HG02973 (cell line): ENCODE measurements at regions not wholly inside any gene's neighbourhood (a gene's known extent, or its start where the extent isn't known, plus 50 kb on each side); places are given as distances from the start of the nearest gene placed in this dataset.
"Not testable (repeated sequence)": the region's sequence is repeated elsewhere in the genome, so short reads cannot be mapped to it uniquely, and the experiment has no call there.

Experiments
- ATAC-seq: cut with Tn5 transposase; IDR thresholded peaks from one replicate; pipeline ENCODE4 v1.9.1; 2021; ENCODE audit warnings: moderate library complexity; ENCODE audit not compliant: unreplicated experiment

DNA sequence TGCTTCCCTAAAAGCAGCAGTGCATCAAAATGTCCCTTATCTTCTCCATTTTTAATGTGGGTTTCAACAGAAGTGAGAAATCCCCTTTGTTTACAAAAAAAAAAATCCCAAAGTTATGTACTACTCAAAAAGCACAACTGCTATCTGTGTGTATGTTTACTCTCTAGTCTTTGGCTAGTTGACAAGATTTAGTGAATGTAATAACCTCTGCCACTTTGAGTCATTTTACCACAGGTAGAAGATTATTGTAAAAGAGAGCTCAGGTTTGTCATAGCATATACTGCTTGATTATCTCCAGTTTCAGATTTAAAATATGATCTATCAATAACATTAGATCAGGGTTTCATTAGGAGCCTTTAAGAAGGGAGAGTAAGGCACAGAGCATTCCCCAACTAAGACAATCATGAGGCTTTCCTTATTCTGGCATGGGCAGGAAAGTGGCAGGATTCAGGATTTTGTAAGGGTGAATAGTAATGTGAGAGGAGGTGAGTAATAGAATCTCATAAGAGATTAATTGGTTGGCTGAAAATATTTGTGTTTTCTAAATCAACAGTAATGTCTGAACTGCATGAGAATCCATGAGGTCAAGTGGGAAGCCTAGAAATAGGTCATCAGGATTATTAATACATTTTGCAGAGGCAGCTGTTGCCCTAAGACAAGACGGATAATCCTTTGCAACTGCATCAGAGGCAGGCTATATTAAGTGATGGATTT is 1780.3 kb upstream of the LRRTM1 start:
- no peak for ATAC-seq

DNA sequence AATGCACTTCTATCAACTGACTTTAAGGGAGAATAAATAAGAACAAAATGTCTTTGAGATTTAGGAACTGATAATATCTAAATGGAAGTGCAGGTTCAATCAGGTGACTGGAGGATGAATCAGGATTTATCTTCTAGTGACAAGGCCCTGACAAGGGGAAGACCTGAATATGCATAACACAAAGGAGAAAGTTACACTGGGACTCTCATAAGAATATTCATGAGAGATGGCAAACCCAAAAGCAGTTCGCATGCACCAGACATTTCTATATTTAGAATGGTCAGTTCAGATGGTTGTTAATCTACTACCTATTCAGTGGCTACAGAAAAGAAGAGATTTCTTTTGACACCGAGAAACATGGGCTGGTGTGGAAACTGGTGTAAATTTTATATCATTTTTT is 1771.3 kb upstream of the LRRTM1 start:
- no peak for ATAC-seq

DNA sequence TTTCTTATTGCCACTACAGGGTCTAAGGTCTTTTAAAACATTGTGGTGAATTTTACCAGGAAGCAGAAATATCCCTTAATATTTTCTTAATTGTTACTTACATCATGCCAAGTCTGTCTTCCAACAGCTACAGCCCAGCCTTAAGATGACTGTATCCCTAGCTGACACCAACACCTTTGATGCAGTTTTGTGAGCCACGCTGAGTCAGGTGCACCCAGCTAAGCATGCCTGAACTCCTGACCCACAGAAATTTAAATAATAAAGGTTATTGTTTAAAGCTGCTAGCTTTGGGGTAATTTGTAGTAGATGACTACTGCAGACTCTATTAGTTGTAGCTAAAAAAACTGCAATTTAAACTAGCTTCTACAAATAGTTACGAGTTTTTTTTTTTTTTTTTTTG is 1757.9 kb upstream of the LRRTM1 start:
- no peak for ATAC-seq

DNA sequence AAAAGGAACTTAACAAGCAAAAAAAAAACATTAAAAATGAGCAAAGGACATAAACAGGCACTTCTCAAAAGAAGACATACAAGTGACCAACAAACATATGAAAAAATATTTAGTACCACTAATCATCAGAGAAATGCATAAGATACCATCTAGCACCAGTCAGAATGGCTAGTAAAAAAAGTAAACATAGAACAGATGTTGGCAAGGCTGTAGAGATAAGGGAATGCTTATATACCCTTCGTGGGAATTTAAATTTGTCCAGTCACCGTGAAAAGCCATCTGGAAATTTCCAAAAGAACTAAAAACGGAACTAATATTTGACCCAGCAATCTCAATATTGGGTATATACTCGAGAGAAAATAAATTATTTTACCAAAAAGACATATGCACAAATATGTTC is 1751.3 kb upstream of the LRRTM1 start:
- no peak for ATAC-seq

DNA sequence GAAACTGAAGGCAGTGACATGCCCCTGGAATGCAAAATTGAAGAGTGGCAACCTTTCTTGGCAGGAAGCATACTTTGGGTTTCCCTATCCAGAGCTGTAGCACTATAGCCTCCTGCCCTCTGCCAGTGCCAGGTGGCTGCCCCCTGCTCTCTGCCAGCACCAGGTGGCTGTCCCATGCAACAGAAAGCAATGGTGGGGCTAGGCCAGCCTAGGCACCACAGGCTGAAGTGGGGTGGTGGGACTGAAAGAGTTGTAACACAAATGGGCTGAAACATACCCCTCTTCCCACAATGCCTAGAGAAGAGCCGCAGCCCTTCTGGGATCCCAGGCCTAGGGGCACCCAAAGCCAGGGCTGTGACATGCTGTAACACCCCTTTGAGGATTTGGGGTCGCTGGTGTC is 1739.3 kb upstream of the LRRTM1 start:
- ATAC-seq, result no peak

DNA sequence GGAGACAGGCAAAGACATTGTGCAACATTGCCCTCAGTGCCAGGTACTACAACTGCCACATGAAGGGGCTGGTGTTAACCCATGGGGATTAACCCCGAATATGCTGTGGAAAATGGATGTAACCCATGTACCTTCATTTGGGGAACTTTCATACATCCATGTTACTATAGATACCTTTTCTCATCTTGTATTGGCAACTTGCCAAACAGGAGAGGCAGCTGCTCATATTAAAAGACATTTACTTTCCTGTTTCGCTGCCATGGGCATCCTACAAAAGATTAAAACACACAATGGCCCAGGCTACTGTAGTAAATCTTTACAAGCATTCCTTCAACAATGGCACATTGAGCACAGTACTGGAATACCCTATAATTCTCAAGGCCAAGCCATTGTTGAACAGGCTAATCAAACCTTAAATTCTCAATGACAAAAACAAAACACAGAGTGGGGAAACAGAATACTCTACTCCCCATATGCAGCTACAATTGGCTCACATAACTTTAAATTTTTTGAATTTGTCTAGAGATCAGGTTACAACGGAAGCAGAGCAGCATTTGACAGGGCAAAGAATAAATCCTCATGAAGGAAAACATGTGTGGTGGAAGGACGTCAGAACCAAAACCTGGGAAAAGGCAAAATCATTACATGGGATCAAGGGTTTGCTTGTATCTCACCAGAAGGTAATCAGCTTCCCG is 1723.5 kb upstream of the LRRTM1 start:
- ATAC-seq, result no peak

DNA sequence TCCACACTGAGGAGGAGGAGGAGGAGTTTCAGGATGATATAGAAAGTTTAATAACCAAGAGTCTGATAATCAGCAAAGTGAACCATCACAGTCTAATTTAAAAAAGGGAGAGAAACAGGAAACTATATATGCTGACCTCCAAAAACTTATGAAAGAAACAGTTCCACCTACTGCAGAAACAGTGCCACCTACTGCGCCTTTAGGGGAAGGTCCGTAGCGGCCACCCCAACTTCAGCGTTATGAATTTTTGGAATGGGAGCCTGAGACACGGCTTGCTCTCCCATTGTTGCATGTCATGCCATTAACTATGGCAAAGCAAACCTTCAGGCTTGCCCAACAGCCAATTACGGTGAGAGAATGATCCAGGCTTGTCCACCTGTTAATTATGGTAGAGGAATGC is 1719.2 kb upstream of the LRRTM1 start:
- no peak for ATAC-seq

DNA sequence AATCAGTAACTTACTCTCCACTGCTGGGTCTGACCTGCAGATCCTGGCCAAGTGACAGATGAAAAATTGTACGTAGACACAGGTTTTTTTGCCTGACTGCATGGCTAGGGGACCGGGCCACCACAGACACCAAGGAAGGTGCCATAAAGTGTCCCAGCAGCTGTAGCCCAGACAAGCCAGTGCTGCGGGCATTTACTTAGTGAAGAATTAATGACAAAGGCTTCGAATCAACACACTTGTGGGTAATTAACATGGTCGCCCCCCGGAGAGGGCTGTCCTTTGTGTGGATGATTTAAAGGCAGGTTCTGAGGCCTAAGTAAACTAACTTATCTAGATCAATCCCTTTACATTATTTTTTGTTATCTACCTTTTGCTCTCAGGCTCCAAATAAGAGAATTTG is 1709.1 kb upstream of the LRRTM1 start:
- no peak for ATAC-seq

DNA sequence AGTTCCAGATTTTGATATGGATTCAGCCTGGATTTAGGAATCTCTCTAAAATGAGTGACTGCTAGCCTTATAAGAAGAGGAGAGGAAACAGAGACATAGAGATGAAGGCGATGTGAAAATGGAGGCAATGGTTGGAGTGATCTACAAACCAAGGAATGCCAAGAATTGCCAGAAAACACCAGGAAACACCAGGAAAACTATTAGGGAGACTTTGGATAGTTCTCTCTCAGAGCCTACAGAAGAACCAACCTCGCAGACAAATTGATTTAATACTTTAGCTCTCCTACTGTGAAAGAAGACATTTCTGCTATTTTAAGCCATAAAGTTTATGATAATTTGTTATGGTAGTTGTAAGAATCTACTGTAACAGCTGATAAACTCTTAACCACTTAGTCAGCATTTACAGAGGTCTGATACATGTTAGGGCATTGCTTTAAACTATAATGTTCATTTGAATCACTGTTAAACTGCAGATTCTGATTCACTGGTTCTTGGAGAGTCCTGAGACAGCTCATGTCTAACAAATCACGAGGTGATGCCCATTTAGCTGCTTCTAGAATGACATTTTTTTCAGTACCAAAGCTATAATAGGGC is 1702.6 kb upstream of the LRRTM1 start:
- ATAC-seq, result no peak

DNA sequence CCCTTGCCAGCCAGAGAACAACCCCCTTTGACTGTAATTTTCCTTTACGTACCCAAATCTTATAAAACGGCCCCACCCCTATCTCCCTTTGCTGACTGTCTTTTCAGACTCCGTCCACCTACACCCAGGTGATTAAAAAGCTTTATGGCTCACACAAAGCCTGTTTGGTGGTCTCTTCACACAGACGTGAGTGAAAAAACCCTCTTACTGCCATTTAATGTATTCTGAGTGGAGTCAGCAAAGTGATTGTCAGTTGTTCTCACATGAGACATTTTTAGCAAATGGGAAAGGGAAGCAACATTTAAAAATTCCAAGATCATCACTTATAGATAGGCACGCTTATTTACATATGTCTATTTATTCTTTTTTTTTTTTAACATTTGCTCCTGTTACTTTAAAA is 1701.3 kb upstream of the LRRTM1 start:
- not testable (repeated sequence) for ATAC-seq

DNA sequence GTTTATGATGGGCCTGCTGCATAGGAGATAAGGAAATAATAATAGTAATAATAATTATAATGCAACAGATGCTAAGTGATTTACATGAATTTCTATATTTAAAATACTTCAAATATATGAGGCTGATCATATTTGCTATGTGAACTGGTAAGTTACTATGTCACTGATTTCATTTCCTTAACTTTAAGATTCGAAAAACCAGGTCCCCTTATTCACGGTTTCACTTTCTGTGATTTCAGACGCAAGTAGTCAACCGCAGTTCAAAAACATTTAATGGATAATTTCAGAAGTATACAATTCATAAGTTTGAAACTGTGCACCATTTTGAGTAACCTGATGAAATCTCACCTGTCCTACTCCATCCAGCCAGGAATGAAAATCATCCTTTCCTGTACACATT is 1697.1 kb upstream of the LRRTM1 start:
- ATAC-seq, result no peak

DNA sequence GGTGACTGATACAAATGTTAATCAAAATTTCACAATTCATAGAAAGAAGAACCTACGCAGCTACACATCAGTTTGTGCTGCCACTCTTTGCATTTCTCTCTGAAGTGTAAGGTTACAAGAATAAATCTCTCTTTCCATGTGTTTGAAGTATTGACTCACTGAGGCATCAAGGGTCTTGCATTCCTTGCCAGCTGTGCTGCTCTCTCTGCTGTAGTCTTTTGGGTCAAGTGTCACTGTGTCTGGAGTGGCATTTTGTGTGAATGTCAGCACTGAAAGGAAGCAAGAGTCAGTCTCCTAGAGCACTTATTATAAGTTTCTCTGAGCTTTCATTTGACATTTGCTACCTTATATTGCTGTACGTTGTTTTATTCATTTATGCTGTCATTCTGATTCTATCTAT is 1696.1 kb upstream of the LRRTM1 start:
- no peak for ATAC-seq

DNA sequence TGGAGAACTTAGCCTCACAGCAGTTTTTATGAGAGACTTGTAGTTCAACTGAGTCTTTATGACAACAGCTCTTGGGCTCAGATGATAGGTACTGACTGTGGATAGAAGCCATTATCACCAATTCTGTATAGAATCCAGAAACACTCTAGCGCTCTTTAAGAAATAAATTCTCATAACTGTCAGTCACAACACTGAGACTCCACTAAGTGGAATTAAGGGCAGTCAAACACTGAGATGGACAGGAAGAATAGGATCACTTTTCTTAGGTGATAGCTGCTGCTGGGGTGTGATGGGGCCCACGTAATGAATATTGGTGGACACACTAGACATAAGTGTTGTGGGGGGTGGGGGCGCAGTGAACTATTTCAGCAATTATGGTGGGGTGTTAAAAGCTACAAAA is 1691.8 kb upstream of the LRRTM1 start:
- ATAC-seq, result no peak

DNA sequence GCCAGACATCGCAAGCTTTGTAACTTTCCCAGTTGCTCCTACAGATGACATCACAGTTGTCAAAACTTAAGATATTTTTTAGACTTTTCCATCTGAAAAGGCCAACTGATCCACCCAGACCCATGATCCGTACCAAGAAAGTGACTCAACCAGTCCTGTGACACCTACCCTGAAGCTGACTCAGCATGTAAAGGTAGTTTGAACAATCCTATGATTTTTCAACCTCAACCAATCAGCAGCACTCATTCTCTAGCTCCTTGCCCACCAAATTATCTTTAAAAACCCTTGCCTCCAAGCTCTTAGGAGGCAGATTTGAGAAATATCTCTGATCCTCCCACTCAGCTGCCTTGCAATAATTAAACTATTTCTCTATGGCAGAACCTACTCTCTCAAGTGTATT is 1686.7 kb upstream of the LRRTM1 start:
- ATAC-seq, result no peak

DNA sequence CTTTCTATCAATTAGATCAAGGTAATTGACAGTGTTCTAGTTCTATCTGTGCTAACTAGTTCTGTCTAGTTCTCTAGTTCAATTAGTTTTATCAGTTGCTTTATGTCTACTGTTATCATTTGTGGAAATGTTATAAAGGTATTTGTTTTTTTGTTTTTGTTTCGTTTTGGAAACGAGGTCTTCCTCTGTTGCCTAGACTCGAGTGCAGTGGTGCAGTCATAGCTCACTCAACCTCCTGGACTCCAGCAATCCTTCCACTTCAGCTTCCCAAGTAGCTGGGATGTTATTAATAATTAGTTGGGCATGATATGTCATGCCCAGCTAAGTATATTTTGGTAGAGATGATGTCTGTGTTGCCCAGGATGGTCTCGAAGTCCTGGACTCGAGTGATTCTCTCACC is 1682.8 kb upstream of the LRRTM1 start:
- ATAC-seq, result no peak

DNA sequence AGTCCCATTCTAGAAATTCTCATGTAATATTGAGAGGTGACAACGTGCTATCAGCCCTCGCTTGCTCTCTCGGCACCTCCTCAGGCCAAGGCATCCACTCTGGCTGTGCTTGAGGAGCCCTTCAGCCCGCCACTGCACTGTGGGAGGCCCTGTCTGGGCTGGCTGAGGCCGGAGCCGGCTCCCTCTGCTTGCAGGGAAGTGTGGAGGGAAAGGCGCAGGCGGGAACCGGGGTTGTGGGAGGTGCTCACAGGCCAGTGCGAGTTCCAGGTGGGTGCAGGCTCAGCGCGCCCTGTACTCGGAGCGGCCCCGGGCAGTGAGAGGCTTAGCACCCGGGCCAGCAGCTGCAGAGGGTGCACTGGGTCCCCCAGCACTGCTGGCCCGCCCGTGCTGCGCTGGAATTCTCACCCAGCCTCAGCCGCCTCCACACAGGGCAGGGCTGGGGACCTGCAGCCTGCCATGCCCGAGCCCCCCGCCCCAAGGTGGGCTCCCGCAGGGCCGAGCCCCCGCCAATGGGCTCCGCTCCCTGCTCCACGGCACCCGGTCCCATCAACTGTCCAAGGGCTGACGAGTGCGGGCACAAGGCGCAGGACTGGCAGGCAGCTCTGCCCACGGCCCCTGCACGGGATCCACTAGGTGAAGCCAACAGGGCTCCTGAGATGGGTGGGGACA is 1680.6 kb upstream of the LRRTM1 start:
- ATAC-seq, result no peak

DNA sequence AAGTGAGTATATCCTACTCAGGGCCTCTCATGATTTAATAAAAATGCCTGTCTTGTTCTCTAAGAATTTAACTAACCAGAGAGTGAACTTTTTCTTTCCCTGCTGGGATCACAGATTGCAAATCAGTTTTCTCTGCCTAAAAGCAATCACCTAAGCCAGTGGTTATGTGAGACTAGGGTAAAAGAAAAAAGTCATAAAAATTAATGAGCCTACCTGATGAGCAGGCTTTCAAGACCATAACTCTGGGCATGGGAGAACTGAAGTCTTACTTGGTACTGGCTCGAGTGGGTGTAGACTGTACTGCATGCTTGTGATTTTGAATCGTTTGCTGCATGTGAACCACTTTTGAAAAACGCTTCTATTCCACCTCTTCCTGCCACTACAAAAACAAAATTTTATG is 1677.0 kb upstream of the LRRTM1 start:
- ATAC-seq, result no peak

DNA sequence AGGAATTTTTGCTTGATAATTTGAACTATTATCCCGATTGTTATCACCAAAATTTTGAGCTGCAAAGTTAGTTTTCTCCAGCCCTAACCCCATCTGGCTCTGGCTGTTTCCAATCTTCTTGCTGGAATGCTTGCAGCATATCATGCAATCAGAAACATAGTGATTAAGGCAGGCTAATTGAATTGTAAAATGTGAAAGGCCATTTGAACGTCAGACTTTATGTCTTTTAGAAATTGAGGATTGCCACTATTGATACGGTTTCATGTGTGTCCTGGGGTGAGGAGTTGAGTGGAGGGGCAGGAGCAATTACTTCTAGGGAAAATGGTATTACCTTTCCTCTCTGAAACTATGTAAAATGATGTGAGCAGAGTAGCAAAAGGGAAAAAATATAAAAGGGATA is 1674.5 kb upstream of the LRRTM1 start:
- no peak for ATAC-seq

DNA sequence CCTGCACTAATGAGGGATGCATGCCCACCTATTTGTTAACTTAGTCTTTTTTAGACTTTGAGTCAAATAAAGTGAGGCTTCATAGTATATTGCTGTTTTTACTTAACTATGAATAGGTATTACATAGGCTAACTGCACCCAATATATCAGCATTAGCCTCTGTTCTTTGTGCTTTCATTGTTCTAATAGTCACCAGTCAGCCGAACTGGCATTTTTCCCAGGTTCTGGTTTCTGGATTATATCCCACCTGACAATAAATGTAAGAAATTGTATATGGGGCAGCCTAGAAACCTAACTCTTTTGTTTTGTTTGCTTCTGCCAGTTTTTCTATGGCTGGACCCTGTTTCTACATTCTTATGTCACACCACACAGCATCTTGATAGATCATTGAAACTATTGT is 1672.4 kb upstream of the LRRTM1 start:
- no peak for ATAC-seq

DNA sequence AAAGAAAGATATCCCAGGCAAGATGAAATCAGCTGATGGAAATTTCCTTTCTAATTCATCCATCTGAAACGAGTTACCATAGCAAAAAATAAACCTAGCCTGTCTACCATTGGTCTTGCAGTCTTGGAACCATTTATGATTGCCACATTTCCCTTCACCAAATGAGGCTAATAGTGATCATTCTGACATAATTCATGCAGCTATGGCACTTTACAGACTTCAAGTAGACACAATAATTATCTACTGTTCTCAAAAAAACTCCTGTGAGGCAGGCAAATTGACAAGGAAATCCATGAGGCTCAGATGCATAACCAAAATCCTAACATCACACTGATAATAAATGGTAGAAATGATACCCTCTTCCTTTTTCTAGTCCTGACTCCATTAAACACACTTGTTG is 1669.7 kb upstream of the LRRTM1 start:
- no peak for ATAC-seq

DNA sequence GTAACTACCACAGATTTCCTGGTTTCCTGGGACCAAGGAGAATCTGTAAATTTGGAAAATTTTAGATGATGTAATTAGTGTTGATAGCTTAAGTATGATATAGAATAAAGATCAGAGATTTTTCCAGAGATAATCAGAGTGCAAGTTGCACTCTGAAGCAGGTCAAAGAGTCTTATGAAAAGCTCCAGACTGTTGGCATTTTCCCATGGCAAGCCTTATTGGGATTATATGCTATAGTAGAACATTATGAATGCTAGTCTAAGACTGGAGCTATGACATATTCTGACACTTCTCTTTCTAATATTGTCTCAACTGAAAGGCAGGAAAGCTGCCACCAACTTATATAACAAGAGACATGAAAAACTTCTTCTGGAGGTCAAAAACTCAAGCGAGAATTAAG is 1638.3 kb upstream of the LRRTM1 start:
- ATAC-seq, result no peak

DNA sequence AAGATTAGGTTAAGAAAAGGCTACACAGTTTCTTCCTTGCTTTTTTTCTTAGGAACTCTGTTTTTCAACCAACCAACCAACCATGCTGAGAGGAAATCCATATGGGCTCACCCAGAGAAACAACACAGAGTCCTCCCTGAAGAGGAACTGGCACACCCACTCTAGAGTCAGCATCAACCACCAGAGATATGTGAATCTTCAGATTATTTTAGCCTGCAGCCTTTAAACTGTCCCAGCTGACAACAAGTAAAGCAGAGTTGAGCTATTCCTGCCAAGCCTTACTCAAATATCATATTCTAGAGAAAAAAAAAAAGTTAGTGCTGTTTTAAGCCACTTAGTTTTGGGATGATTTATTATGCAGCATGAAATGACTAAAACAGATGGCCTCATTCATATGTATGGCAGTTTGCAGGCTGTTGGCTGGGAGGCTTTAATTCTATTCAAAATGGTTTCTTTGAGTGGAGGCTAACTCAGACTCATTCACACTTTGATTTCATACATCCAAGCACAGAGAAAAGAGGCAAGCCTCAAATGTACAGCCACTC is 1637.7 kb upstream of the LRRTM1 start:
- no peak for ATAC-seq
